IPS-NIHi7 (cell line): ENCODE measurements at regions not wholly inside any gene's neighbourhood (a gene's known extent, or its start where the extent isn't known, plus 50 kb on each side); places are given as distances from the start of the nearest gene placed in this dataset.
A peak's percentile ranks its signal among the peaks of the same experiment; 100 is the strongest.
"Not testable (repeated sequence)": the region's sequence is repeated elsewhere in the genome, so short reads cannot be mapped to it uniquely, and the experiment has no call there.

Experiments
- DNase-seq: peaks from one replicate; pipeline ENCODE4 v3.0.0; 2012; ENCODE audit warnings: mixed read lengths; ENCODE audit errors: extremely low spot score

GRCh38 chr1:67482733-67483482 is 52.7 kb upstream of the SERBP1 start:
- no peak for DNase-seq

DNA sequence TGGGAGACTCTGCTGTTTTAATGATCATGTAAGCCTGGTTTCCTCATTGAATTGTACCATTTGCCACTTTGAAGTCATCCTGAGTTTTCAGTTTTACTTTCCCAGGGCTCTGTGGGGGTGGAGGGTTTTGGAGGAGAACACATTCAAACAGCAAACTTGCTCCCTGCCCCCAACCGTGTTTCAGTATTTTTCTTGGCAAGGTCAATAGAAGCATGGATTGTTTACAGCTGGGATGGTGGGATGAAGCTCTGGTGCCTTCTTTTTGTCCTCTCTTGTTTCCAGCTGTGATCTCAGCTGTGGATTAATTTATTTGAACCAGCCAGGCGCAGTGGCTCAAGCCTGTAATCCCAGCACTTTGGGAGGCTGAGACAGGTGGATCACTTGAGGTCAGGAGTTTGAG is 54.3 kb upstream of the SERBP1 start:
- no peak for DNase-seq

- no peak for DNase-seq
Observed at GRCh38 chr1:67485046-67485811, 55.0 kb upstream of the SERBP1 start.

GRCh38 chr1:67489643-67490042 is 59.4 kb upstream of the SERBP1 start:
- peak; percentile 77 for DNase-seq

DNA sequence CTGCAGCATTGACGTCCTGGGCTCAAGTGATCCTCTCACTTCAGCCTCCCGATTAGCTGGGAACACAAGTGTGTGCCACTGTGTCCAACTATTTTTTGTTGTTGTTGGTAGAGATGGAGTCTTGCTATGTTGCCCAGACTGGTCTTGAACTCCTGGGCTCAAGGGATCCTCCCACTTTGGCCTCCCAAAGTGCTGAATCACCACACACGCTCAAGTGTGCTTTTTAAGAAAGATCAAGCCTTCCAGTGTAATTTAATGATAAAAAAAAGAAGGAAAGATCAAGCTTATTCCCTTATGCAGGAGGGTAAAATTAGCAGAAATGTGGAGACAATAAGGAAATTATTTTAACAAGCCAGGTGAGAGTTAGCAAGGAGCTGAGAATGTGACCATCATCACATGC is 61.1 kb upstream of the SERBP1 start:
- no peak for DNase-seq

GRCh38 chr1:67493148-67493547 is 62.9 kb upstream of the SERBP1 start:
- DNase-seq = no peak

- DNase-seq = no peak
Observed at GRCh38 chr1:67495327-67495726, 65.1 kb upstream of the SERBP1 start.

DNA sequence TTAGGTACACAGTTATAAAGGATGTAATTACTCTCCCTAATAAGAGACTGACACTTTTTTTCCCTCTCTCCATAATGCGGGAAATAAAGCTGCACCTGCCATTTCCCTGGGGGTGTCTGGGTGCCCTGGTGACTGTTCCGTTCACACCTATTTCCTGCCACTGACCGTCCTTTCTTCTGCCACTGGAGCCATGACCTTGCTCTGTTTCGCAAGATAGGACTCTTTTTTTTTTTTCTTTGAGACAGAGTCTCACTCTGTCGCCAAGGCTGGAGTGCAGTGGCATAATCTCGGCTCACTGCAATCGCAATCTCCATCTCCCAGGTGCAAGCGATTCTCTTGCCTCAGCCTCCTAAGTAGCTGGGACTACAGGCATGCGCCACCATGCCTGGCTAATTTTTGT is 66.1 kb upstream of the SERBP1 start:
- no peak for DNase-seq

- peak; percentile 97 for DNase-seq
Observed at GRCh38 chr1:67500413-67500959, 70.3 kb upstream of the SERBP1 start.

DNA sequence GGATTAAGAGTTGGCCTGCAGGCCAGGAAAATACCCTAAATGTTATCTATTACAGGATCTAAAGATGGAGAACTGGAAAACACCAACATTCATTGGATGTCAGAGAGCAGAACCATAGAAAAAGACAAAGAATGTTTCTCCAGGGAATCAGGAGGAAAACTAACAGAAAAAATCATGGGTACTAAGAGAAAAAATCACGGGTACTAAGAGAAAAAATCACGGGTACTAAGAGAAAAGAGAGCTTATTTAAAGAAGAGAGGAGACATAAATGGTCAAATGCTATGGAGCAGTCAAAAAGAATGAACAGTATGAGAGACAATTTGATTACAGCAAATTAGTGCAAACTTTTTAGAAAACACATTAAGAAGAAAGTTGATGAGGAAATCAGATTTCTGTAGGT is 73.8 kb upstream of the SERBP1 start:
- no peak for DNase-seq

DNA sequence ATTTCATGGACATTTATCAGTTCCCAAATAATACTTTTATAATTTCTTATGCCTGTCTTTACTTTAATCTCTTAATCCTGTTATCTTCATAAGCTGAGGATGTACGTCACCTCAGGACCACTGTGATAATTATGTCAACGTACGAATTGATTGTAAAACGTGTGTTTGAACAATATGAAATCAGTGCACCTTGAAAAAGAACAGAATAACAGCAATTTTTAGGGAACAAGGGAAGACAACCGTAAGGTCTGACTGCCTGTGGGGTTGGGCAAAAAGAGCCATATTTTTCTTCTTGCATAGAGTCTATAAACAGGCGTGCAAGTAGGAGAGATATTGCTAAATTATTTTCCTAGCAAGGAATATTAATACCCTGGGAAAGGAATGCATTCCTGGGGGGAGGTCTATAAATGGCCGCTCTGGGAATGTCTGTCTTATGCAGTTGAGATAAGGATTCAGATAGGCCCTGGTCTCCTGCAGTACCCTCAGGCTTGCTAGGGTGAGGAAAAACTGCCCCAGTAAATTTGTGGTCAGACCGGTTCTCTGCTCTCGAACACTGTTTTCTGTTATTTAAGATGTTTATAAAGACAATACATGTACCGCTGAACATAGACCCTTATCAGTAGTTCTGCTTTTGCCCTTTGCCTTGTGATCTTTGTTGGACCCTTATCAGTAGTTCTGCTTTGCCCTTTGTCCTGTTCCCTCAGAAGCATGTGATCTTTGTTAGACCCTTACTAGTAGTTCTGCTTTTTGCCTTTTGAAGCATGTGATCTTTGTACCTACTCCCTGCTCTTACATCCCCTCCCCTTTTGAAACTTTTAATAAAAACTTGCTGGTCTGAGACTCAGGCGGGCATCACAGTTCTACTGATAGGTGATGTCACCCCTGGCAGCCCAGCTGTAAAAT is 83.4 kb upstream of the SERBP1 start:
- DNase-seq = not testable (repeated sequence)

DNA sequence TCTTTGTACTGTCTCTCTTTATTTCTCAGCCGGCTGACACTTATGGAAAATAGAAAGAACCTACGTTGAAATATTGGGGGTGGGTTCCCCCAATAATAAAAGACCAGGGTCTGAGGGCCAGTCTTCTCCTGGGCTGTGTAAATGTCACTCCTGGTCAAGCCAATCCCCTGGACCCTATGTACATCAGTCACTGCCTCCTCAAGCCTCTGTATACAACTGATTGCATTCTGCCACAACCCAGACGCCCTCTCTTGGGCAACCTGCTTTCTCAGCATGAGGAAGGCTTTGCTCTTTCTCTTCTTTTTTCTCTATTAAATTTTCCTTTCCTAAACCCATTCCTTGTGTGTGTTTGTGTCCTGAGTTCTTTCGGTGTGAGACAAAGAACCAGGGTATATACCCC is 84.1 kb upstream of the SERBP1 start:
- DNase-seq = no peak

GRCh38 chr1:67514786-67515185 is 84.6 kb upstream of the SERBP1 start:
- no peak for DNase-seq

DNA sequence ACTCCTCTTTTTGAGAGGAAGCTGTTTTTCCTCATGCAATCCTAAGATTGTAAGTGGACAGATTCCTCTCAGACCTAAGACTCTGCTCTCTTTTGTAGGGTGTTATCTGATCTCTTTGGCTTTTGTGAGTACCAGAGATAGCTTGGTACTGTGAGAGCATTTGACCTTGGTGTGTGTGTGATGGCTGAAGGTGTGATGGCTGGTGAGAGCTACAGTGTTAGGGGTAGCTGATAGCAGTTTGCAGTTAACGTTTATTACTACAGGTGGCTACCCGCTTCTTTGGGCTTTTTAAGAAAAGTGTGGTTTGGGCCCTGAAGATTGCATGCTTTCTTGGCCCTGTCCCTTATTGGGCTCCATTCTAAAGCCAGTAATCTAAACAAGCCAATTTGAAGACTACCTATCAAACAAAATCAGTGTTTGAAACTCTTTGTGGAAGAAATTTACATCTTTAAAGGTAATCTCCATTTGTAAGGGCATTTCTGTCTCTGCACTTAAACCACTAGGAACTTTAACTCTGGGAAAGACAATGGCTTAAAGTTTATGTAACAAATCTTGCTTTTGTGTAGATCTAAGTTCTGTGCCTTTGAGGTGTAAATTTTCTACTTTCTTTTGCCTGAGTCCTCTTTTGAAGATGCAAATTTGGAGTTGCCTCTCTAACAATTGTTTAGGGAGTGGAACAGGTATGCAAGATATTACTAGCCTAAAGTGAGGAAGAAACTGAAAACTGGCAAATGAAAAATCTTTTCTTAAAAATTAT is 85.3 kb upstream of the SERBP1 start:
- peak; percentile 31 for DNase-seq

DNA sequence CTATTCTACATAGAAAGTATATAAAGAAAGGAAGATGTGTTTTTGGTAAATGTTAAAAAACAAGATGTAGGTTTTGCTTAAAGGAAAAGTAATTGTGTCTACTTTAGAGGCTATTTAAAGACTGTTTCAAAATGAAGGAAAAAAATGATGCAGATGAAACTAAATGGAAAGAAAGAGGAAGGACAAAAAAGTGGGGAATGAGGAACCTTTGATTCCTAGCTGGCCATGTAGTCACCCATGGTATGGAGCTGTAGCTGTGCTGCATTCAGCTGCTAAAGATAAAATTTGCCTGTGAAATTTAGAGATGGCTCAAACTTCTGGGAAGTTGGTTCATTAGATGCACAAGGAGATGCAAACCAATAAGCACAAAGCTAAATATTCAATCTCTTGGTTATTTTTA is 86.8 kb upstream of the SERBP1 start:
- DNase-seq = no peak

DNA sequence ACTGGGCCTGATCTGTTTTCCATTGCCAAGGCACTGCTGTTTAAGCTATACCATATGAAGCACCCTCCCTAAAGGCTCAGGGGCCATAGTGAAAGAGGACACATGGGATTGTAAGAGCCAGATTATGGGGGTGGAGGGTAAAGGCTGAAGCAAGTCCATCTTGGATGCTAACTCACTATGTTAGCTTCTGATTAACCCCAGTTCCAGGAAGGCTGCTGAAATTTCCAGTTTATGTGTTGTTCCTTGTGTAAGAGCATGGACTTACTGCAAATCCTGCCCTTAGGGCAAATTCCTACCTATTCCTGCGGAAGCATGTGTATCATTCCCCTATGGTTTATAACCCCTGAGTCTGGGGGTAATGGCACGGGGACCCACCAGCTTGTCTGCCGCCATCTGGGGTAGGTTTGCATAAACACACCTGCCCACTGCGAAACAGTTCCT is 91.8 kb upstream of the SERBP1 start:
- DNase-seq = no peak

GRCh38 chr1:67522793-67523192 is 92.6 kb upstream of the SERBP1 start:
- DNase-seq = no peak

DNA sequence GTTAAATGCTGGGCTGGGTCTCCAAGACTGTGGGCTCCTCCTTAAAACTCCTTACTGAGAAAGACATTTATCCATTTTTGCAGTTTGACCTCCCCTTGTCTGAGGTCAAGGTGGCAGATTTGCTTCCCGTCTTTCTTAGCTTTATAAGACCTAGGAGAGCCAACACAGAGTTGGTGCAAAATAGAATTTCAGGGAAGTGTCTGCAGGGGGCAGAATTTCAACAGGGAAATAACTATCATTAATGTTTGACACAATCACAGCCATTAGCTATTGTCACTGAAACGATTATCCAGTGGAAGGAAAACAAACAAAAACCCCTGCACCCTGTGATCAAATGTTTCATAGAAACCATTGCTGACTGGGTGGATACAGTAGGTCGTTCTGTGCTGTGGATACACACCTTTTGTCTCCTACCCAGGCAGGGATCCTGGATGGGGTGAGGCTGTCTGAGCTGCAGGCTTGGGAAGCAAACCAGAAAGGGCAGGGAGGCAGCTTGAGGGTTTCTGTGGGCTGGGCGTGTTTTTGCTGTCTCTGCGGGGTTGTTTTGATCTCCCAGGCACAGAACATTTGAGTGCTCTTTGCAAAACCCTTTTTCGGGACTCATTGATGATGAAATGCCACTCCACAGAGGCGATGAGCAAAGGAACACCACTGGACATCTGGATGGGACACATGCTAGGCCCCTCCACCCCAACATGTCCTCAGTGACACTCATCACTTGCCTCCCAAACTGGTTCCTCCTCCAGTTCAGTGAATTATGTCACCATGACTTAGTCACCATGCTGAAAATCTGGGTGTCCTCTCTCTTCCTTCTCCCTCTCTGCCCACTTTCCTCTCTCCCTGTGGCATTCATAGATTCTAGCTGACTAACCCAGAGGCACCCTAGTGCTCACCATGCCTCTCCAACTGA is 94.2 kb upstream of the SERBP1 start:
- DNase-seq = no peak

GRCh38 chr1:67525053-67525760 is 95.0 kb upstream of the SERBP1 start:
- DNase-seq = no peak
